ENCODE measurements at regions not wholly inside any gene's neighbourhood (a gene's known extent, or its start where the extent isn't known, plus 50 kb on each side); places are given as distances from the start of the nearest gene placed in this dataset.

- no peak for TF ChIP-seq CHD7 (IDR thresholded peaks at IDR 0.05; ENCODE audit: insufficient replicate concordance, low read length)
- TF ChIP-seq CBX8 (IDR thresholded peaks at IDR 0.05; ENCODE audit: borderline replicate concordance, low read depth, low read length), result no peak
- no peak for TF ChIP-seq TAF7 (optimal IDR thresholded peaks at IDR 0.05; ENCODE audit: borderline replicate concordance, low read depth, low read length)
- no peak for TF ChIP-seq JUN (IDR thresholded peaks at IDR 0.05; ENCODE audit: low read depth, low read length)
- no peak for TF ChIP-seq RFX5 (IDR thresholded peaks at IDR 0.05; ENCODE audit: borderline replicate concordance, low read depth, low read length)
- TF ChIP-seq, protein P1, sequence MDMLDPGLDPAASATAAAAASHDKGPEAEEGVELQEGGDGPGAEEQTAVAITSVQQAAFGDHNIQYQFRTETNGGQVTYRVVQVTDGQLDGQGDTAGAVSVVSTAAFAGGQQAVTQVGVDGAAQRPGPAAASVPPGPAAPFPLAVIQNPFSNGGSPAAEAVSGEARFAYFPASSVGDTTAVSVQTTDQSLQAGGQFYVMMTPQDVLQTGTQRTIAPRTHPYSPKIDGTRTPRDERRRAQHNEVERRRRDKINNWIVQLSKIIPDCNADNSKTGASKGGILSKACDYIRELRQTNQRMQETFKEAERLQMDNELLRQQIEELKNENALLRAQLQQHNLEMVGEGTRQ (IDR thresholded peaks at IDR 0.05; ENCODE audit: low read length), result no peak
- TF ChIP-seq SIX5 (IDR thresholded peaks at IDR 0.05; ENCODE audit: low read depth, low read length), result no peak
- TF ChIP-seq CREB1 (IDR thresholded peaks at IDR 0.05), result no peak
- TF ChIP-seq RAD21 (IDR thresholded peaks at IDR 0.05 in 1 of 2, conservative IDR thresholded peaks at IDR 0.05 in 1 of 2; ENCODE audit: low read depth in 2 of 2, low read length in 2 of 2), result no peak
- TF ChIP-seq BCL11A (IDR thresholded peaks at IDR 0.05; ENCODE audit: low read depth in 2 of 2, low read length in 2 of 2), result no peak
Observed at GRCh38 chr3:72449551-72449950, 398.7 kb downstream of the SHQ1 start (continued).

Data from H1 (cell line).